ENCODE measurements at regions not wholly inside any gene's neighbourhood (a gene's known extent, or its start where the extent isn't known, plus 50 kb on each side); places are given as distances from the start of the nearest gene placed in this dataset.

DNA sequence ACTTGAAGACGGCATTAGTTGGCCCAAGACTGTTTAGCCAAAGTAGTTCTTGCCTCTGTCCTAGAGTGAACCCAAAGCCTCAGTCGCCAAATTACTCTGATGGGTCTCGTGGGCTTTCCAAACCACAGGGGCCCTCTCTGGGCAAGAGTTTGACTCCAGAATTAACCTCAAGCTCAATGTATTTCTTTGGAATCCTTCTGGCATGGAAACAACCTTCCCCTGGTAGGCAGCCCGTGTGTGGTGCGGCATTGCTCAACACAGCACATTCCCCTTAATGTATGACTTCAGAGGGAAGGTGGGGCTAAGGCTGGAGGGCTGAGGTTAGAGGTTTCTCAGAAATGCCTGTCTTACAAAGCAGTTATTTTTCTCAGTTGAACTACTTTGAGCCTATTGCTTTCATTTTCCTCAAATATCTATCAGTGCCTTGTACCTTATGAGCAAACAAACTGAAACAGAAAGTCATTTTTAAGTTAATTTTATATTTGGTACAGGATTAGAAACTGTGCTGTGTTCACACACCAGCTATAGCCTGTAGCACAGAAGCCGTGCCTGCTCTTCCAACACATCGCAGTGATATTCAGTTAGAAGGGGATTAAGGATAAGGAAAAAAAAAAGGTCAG lies 123.9 kb upstream of the HAPLN1 start:
- no peak for DNase-seq
- TF ChIP-seq, protein P1, sequence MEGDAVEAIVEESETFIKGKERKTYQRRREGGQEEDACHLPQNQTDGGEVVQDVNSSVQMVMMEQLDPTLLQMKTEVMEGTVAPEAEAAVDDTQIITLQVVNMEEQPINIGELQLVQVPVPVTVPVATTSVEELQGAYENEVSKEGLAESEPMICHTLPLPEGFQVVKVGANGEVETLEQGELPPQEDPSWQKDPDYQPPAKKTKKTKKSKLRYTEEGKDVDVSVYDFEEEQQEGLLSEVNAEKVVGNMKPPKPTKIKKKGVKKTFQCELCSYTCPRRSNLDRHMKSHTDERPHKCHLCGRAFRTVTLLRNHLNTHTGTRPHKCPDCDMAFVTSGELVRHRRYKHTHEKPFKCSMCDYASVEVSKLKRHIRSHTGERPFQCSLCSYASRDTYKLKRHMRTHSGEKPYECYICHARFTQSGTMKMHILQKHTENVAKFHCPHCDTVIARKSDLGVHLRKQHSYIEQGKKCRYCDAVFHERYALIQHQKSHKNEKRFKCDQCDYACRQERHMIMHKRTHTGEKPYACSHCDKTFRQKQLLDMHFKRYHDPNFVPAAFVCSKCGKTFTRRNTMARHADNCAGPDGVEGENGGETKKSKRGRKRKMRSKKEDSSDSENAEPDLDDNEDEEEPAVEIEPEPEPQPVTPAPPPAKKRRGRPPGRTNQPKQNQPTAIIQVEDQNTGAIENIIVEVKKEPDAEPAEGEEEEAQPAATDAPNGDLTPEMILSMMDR (IDR thresholded peaks at IDR 0.05) = no peak
- Histone ChIP-seq H3K4me3 (no peak overlapping the region), H3K27ac (no peak overlapping the region), H3K36me3 (no peaks in the 10 kb centered on the region), H3K9me3 (no peaks in the 10 kb centered on the region), H3K4me1 (no peaks in the 10 kb centered on the region), H3K27me3 (no peaks in the 10 kb centered on the region), H3K9ac (ENCODE audit: low read depth in 2 of 2, low read length in 2 of 2) (no peak overlapping the region)
- intact Hi-C loops (cut with DNase I) = no loop called here

DNA sequence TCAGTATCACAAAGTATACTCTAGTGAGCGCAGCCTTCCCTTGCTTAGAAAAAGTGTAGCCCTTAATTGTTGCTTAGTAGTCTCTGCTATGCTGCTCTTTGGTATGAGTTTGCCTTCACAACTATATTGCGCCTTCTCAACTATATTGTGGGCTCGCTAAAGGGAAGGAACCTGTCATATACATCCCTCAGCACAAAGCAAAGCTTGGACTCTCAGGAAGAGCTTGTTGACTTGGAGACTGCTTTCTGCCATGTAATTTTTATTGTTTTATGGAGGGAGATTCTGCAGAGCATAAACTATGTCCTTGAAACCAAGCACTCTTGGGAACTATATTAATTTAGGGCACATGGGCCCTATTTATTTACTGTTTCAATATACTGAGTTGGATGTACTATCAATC lies 119.1 kb upstream of the HAPLN1 start:
- Histone ChIP-seq H3K4me1 (no peaks in the 10 kb centered on the region), H3K27ac (peak overlapping the region; percentile 0), H3K4me3 (no peak overlapping the region), H3K9ac (ENCODE audit: low read depth in 2 of 2, low read length in 2 of 2) (no peak overlapping the region), H3K36me3 (no peaks in the 10 kb centered on the region), H3K9me3 (no peaks in the 10 kb centered on the region), H3K27me3 (no peaks in the 10 kb centered on the region)
- TF ChIP-seq, protein P1 (IDR thresholded peaks at IDR 0.05) = no peak
- no peak for DNase-seq
- intact Hi-C loops (cut with DNase I) = no loop called here

DNA sequence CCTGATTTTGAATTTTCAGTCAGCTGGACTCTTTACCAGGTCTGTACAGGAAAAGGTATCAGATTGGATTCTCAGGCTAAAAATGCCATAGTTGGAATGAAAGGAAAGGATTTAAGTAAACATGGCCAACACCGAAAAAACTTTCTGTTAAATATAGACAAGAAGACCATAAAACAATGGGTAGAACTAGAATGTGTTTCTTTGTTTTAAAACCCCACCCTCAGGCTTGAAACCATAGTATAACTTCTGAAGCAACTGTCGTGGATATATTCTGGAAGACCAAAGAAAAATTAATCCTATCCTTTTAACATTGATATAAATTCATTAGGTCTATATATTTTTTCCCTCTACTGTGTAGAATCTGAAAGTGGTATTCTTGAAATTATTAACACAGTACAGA lies 118.6 kb upstream of the HAPLN1 start:
- H3K9ac ChIP-seq (ENCODE audit: low read depth in 2 of 2, low read length in 2 of 2) = no peak overlapping the region
- no peaks in the 10 kb centered on the region for H3K9me3 ChIP-seq
- no peak for DNase-seq
- TF ChIP-seq, protein P1 (IDR thresholded peaks at IDR 0.05) = no peak
- H3K27ac ChIP-seq = peak overlapping the region; percentile 0
- no peaks in the 10 kb centered on the region for H3K27me3 ChIP-seq
- intact Hi-C loops (cut with DNase I) = no loop called here
- no peak overlapping the region for H3K4me3 ChIP-seq
- H3K4me1 ChIP-seq = no peaks in the 10 kb centered on the region
- no peaks in the 10 kb centered on the region for H3K36me3 ChIP-seq

DNA sequence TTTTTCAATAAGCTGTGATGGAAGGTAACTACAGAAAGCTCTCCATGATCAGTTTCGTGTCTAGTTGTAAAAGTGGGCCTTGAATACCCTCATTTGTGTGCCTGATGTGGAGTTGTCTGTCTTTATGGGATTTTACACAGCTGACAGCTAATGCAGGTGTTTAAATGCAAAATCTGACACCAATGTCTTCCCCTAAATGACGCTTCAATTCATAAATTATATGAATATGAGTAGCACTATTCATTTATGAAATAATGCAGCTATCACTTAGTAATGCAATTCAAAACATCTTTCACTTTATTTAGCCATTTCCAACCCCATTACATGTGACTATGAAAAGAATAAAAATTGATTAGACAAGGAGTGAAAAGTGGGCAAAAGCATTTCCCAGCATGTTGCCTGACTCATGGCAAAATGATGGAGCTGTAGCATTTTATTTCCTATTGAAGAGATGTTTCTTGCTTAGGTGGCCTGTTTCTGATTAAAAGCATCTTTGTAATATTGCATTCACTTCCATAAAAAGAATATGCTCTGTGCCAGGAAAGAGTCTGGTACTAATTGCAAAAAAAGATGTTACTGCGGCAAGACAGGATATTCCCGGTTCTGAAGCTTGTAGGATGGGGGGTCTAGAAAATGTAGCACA lies 116.7 kb upstream of the HAPLN1 start:
- Histone ChIP-seq H3K27me3 (no peaks in the 10 kb centered on the region), H3K27ac (no peak overlapping the region), H3K9ac (ENCODE audit: low read depth in 2 of 2, low read length in 2 of 2) (no peak overlapping the region), H3K36me3 (no peaks in the 10 kb centered on the region), H3K4me1 (no peaks in the 10 kb centered on the region), H3K4me3 (no peak overlapping the region), H3K9me3 (no peaks in the 10 kb centered on the region)
- DNase-seq = no peak
- TF ChIP-seq, protein P1 (IDR thresholded peaks at IDR 0.05) = no peak
- intact Hi-C loops (cut with DNase I) = no loop called here

DNA sequence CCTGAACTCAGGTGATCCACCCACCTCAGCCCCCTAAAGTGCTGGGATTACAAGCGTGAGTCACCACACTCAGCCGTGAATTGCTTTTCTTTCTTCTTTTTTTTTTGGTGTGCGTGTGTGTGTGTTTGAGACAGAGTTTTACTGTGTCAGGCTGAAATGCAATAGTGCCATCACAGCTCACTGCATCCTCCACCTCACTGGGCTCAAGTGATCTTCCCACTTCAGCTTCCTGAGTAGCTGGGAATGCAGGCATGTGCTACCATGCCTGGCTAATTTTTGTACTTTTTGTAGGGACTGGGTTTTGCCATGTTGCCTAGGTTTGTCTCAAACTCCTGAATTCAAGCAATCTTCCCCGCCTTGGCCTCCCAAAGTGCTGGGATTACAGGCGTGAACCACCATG lies 113.7 kb upstream of the HAPLN1 start:
- no peaks in the 10 kb centered on the region for H3K4me1 ChIP-seq
- no peaks in the 10 kb centered on the region for H3K36me3 ChIP-seq
- no peaks in the 10 kb centered on the region for H3K27me3 ChIP-seq
- no peak overlapping the region for H3K4me3 ChIP-seq
- H3K9ac ChIP-seq (ENCODE audit: low read depth in 2 of 2, low read length in 2 of 2) = no peak overlapping the region
- no peaks in the 10 kb centered on the region for H3K9me3 ChIP-seq
- TF ChIP-seq, protein P1 (IDR thresholded peaks at IDR 0.05) = no peak
- DNase-seq = no peak
- intact Hi-C loops (cut with DNase I) = no loop called here
- no peak overlapping the region for H3K27ac ChIP-seq

Data from colonic mucosa (tissue), 4 donors.